IPS-NIHi11 (cell line): ENCODE measurements at regions not wholly inside any gene's neighbourhood (a gene's known extent, or its start where the extent isn't known, plus 50 kb on each side); places are given as distances from the start of the nearest gene placed in this dataset.

Experiments
- DNase-seq: peaks from one replicate; pipeline ENCODE4 v3.0.0; 2012; ENCODE audit warnings: mixed read lengths, low spot score

DNA sequence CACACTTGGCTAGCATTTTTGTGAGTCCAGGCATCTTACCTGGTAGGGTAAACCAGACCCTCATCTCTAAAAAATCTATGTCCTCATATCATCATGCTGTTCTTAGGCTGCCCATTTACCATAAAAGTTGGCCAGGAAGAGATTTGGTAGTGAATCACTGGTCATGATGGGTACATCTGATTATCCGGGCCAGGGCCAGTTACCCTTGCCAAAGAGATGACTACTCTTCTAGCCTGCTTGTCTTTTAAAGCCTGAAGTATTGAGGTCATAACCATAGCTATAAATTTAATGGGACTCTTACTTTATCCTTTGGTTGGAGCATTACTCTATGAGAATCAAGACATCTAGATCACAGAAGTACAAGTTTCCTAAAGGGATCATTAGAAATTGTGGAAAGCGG lies 276.8 kb downstream of the TENT5A start:
- DNase-seq, result no peak

- DNase-seq, result peak; percentile 26
Observed at GRCh38 chr6:81465859-81466258, 286.6 kb downstream of the TENT5A start.

- DNase-seq, result no peak
Observed at GRCh38 chr6:81456416-81456815, 296.1 kb downstream of the TENT5A start.

- no peak for DNase-seq
Observed at GRCh38 chr6:81455641-81456040, 296.8 kb downstream of the TENT5A start.

DNA sequence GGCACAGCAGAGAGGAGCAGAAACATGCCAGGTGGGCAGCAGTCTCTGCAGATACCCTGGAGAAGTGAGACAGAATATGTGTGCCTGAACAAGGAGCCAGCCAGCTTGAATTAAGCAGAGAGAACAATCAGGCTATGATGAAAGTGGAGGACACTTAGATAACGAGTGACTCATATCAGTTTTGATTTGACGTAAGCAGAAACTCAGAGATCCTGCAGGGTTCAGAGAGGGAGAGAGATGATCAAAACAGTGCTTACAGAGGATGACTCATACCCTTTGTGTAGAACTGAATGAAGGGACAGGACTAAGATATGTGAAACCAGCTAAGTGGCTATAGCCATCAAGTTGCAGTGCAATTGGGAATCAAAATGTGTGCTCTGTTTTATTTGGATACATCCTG lies 300.7 kb downstream of the TENT5A start:
- no peak for DNase-seq

- no peak for DNase-seq
Observed at GRCh38 chr6:81450180-81450579, 302.3 kb downstream of the TENT5A start.

GRCh38 chr6:81446509-81446908 lies 306.0 kb downstream of the TENT5A start:
- no peak for DNase-seq

- no peak for DNase-seq
Observed at GRCh38 chr6:81439417-81439816, 313.1 kb downstream of the TENT5A start.

GRCh38 chr6:81436990-81437389 lies 315.5 kb downstream of the TENT5A start:
- DNase-seq, result no peak

DNA sequence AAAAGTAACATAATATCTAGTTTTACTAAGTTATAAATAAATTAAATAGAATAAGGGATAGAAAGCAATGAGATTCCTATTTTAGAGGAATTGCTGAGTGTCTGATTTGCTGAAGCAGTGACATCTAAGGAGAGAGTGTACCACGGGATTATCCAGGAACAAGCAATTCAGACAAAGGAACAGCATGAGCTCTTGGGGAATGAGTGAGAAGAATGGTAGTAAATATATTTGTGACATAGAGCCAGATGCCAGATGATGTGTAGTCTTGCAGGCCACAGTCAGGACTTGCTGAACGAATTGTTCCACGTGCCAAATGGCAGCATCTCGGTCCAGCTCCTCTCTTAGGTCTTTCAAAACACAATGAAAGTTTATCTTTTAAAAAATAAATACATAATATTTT lies 339.2 kb downstream of the TENT5A start:
- no peak for DNase-seq

DNA sequence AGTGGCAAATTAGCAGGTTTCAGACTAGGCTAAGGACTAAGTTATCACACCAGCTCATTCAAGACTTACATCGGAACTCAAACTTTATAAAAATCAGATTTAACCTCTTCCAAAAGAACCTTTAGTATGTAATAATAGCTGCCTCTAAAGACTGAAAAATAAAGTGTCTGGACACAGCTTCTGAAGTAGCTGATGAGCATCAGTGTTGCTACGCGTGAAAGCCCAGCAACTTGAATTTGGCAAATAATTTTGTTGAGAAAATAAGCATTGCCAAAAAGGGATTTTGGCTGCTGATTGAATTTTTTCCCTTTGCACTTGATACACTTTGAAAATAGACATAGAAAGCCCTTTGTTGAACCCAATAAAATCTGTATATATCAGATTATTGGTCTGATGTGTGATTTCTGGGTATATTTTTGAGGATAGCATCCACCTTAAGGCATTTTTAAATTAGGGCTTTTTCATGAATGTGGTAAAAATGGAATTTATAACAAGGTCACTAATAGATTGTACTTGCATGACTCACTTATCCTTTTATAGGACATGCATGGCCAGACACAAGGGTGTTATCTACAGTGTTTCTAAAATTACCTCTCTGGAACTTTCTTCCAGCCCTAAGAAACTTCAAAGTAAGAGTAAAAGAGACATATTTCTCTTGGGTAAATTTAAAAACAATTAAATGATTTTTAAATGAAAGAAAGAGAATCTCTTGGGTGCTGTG lies 350.4 kb downstream of the TENT5A start:
- no peak for DNase-seq

- DNase-seq, result no peak
Observed at GRCh38 chr6:81396916-81397315, 355.6 kb downstream of the TENT5A start.

DNA sequence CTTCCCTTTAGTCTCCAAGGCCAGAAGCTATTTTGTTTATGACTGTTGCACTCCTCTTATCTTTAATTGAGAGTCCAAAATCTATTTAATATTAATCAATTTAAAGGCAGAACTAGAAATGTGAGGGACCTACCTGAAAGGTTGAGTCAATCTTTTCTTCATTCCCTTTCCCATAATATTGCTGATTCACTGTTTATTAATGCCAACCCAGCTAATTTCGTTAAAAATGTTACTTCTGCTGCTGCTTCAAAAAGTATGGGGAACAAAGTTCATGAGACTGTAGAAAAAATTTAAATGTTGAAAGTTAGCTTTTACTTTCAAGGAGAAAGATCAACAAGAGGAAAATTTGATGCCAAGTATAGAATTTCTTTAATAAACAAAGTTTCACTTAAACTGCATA lies 365.3 kb downstream of the TENT5A start:
- no peak for DNase-seq

DNA sequence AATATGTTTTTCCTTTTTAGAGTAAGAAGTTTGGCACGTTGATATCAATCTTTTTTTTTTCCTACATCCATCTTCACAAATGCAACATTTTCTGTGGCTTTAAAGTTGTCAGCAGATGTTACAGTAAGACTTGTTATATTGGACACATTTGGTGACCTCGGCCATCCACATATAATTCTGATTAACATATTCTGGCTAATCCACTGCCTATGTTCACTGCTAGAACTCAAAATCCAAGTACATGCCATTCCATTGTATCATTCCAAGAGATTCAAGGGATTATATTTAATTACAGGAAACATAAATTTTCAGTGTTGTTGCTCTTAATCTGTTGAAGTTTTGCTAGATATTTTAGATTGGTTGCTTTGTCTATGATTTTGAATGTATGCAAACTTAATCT lies 367.6 kb downstream of the TENT5A start:
- no peak for DNase-seq

DNA sequence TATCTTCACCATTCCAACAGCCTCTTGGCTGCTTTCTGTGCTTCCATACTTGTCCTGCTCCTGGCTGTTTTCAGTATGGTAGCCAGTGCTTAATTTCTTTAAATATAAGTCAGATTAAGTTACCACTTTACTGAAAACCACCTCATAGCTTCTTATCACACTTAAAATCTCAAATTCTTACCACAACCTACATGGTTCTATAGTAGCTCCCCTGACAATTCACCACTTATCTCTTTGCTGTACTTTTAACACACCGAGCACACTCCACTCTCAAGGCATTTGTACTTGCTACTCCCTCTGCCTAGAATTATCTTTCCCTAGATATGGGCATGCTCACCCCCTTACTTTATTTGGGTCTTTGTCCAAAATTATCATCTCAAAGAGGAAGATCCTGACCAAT lies 369.0 kb downstream of the TENT5A start:
- no peak for DNase-seq

DNA sequence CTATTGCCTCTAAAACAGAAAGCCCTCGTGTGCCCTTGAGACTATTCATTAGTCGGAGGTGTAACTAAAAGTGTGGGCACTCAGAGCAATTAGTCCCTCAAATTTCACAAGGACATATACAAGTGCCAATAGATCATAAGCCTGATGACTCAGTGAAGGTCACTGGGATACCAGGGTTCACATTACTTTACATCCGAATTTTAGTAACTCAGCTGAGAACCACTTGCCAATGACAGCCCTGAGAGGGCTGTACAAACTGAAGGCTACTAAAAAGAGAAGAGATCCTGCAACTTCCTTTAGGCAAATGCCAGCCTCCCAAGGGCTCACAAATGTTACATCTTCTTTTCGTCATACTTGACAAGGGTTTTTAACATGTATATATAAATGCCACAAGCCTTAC lies 369.6 kb downstream of the TENT5A start:
- no peak for DNase-seq

DNA sequence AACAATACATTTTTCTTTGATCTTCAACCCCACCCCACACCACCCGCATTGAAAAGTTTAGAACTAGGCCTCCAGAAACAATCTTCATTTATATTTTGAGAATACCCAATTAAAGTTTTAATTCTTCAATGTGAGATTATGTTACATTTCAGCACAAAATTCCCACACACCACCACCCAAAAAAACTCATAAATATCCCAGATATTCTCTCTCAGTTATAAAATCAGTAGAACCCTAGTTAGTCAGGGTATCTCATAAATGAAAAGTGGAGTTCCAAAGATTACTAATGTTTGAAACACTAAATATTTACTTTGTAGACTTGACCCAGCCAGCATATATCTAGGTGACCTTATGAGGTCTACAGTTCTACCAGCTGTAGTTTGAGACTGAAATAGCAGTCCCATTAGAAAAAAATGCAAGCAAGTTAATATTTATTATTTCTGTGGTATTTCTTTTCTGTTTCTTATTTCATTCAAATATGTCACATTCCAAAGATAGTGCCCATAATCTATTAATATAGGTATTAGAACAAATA lies 371.0 kb downstream of the TENT5A start:
- DNase-seq, result no peak

- no peak for DNase-seq
Observed at GRCh38 chr6:81380718-81381338, 371.7 kb downstream of the TENT5A start.

DNA sequence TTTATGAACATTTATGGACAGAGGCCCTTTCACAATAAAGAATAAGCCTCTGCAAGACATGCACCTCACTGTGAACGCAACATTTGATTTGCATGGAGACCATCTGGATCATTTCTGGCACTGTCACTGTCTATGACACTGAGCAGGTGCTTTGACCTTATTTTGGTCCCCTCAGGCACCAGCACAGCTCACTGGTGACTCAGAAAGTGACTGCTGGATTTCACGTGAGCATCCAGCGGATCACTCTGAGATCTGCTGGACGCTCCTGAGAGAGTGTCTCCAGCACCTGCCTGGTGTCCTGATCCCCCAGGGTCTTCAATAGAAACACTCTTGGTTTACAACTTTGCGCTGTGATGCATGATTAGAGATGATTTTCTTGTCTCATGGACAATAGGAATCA lies 375.7 kb downstream of the TENT5A start:
- no peak for DNase-seq

DNA sequence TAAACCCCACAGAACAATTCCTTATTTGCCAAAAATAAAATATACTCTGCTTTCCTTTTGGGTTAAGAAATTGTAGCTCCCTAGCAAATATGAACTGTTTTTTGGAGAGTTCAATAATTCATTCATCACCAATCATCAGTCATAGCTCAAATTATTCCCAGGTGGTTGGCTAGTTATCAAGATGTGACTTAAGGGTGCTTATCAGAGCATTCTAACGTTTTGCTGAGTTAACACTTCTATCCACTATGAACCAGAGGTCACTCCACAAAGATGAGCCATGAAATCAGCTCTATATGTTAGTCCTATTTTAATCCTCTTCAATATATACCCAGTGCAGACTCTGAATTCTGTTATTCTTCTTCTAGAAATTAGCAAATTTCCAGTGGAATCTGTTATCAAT lies 379.1 kb downstream of the TENT5A start:
- DNase-seq, result no peak

DNA sequence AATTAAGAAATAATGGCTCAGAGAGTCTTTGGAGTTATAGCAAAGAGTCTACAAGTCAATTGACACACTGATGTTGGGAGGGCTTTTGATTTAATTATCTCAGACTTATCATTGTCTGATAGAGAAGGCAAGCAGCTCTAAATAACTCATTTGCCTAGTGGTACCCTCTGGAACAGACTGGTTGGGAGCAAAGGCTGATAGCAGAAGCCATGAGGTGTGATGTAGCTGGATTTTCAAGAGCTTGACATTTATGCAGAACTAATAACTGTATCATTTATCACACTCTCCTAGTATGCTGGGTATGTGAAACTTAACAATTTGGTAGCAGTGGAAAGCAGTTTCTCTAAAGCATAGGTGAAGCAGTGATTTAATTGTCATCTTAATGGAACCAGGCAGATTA lies 380.6 kb downstream of the TENT5A start:
- DNase-seq, result no peak

DNA sequence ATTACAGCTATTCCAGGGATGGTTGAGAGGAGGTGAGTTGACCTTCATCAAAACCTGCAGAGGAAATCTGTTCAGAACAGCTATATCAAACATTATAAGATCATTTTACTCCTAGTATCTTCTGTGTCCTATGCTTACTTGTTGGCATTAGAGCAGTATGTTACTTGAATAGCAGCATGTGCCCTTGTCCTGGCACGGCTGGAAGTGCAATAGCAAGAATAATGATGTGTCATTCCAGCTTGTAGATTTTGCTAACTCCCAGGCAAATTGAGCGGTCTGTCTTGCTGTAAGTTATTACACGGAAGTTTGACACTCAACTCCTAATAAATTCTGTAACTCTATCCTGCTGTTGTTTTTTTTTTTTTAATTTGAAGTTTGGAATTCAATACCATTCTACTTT lies 385.5 kb downstream of the TENT5A start:
- no peak for DNase-seq

DNA sequence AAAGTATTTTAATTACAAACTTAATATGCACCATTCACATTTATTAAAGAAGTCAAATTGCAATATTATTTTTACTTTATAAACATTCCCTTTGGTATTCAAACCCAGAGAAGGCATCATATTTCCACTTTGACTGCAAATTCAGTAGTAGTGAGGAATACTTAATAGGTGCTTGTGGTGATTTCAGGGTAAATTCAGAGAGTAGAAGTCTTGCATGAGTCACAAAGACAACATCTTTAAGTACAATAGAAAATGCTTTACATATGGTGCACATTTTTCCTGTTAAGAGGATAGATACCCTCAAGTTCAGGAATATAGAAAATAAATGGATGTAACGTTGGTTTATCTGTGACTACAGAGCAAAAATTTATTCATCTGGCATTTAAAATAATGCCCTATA lies 390.2 kb downstream of the TENT5A start:
- no peak for DNase-seq

DNA sequence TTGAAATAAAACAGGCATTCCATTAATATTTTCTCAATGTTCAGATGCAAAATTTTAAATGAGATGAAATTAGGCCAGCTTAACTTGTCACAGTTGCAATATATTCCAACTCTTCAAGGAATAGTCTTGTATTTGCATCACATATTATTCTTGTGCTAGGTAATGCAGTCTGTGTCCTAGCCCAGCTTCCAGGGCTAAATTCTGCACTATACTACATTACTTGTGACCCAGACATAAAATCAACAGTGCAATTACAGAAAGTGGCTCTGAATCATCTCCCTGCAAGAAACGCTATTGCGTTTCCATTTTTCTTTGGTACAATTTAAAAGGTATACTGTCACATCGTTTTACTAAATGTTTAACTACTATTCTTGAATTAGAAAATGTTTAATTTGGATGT lies 399.2 kb downstream of the TENT5A start:
- no peak for DNase-seq
